IMR-90 (cell line): ENCODE measurements at regions not wholly inside any gene's neighbourhood (a gene's known extent, or its start where the extent isn't known, plus 50 kb on each side); places are given as distances from the start of the nearest gene placed in this dataset.

ENCODE experiments used
- CTCF ChIP-seq: conservative IDR thresholded peaks from 2 replicates; pipeline ENCODE4 v1.5.1; 2012; ENCODE audit warnings: mild to moderate bottlenecking, low read depth, low read length, improper control_type of control experiment
- POLR2A ChIP-seq: IDR thresholded peaks from 2 replicates; pipeline ENCODE4 v1.6.1; 2012; ENCODE audit warnings: mild to moderate bottlenecking, low read depth, low read length

GRCh38 chr16:61131447-61131846 is 904.8 kb downstream of the CDH8 start:
- TF ChIP-seq CTCF (no peak), POLR2A (no peak)
